ENCODE measurements at regions not wholly inside any gene's neighbourhood (a gene's known extent, or its start where the extent isn't known, plus 50 kb on each side); places are given as distances from the start of the nearest gene placed in this dataset.

DNA sequence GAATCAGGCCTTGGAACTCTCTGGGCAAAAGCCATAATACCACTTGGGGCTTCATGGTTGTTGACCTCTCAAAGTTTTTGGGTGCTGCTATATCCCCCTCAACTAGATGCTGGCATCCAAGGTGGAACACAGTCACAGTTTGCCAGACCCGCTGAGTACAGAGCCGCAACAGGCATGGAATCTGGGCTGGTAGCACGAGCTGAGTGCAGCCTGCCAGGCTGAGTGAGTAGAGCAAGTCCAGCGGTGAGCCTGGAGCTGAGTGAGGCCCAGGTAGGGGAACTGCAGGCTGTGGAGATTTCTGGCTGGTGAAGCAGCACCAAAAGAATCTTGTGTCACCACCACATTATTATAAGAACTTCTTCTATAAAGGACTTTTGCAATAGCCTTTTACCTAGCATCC, 192.6 kb downstream of the PCDH17 start:
- TF ChIP-seq, protein P1, sequence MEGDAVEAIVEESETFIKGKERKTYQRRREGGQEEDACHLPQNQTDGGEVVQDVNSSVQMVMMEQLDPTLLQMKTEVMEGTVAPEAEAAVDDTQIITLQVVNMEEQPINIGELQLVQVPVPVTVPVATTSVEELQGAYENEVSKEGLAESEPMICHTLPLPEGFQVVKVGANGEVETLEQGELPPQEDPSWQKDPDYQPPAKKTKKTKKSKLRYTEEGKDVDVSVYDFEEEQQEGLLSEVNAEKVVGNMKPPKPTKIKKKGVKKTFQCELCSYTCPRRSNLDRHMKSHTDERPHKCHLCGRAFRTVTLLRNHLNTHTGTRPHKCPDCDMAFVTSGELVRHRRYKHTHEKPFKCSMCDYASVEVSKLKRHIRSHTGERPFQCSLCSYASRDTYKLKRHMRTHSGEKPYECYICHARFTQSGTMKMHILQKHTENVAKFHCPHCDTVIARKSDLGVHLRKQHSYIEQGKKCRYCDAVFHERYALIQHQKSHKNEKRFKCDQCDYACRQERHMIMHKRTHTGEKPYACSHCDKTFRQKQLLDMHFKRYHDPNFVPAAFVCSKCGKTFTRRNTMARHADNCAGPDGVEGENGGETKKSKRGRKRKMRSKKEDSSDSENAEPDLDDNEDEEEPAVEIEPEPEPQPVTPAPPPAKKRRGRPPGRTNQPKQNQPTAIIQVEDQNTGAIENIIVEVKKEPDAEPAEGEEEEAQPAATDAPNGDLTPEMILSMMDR (IDR thresholded peaks at IDR 0.05; ENCODE audit: low read depth, low read length, poor library complexity, severe bottlenecking): no peak
- TF ChIP-seq EZH2phosphoT487 (IDR thresholded peaks at IDR 0.05; ENCODE audit: borderline replicate concordance, low read length): no peak

Data from DOHH2 (cell line).